COLO668 (cell line): ENCODE measurements at regions not wholly inside any gene's neighbourhood (a gene's known extent, or its start where the extent isn't known, plus 50 kb on each side); places are given as distances from the start of the nearest gene placed in this dataset.
"Not testable (repeated sequence)": the region's sequence is repeated elsewhere in the genome, so short reads cannot be mapped to it uniquely, and the experiment has no call there.

Experiments used
- DNase-seq: peaks from one replicate; lab custom pipeline; 2025; ENCODE audit not compliant: unreplicated experiment; lab: John Stamatoyannopoulos, UW

GRCh38 chr3:87435926-87436620 is 159.7 kb upstream of the POU1F1 start:
- no peak for DNase-seq

- DNase-seq, result not testable (repeated sequence)
Observed at GRCh38 chr3:87433445-87433844, 157.1 kb upstream of the POU1F1 start.

DNA sequence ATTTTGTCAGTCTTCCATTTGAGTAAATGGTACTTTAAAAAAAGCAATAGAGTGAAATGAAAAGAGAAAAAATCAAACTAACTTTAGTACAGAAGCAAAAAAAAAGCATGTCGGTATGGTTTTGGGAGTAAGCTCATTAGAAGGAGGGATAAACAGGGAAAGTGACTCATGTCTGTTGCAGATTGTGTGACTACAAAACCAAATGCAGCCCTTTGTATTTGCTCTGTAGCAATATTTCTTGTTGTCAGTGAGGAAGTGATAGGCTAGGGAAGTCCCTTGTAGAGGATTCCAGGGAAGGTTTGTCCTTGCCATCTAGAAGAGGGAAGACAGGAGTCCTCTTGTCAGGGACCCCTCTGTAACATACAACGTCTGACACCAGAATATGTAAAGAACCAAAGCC is 150.5 kb upstream of the POU1F1 start:
- no peak for DNase-seq

GRCh38 chr3:87425056-87425455 is 148.7 kb upstream of the POU1F1 start:
- DNase-seq, result no peak

DNA sequence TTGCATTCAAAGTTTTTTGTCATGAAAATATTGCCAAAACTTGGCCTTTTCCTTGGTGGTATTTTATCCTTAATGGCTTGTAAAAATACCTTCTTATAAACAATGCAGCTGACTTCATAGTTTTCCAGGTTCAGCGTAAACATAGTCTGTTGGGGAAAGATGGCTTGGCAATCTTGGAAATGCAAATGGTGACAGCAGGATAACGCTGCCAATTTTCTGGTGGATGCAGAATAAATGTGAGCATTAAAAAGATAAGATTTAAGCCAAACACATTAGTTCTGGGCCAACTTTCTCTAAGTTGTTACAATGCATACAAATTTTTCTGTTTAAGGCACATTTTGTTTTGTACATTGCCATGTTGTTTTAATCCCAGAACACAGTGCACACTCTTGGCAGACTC is 147.0 kb upstream of the POU1F1 start:
- no peak for DNase-seq

GRCh38 chr3:87422333-87422732 is 145.9 kb upstream of the POU1F1 start:
- DNase-seq, result no peak

- DNase-seq, result no peak
Observed at GRCh38 chr3:87420171-87420570, 143.8 kb upstream of the POU1F1 start.

- no peak for DNase-seq
Observed at GRCh38 chr3:87414271-87414670, 137.9 kb upstream of the POU1F1 start.

GRCh38 chr3:87413814-87414213 is 137.4 kb upstream of the POU1F1 start:
- no peak for DNase-seq

- no peak for DNase-seq
Observed at GRCh38 chr3:87410110-87410509, 133.7 kb upstream of the POU1F1 start.

DNA sequence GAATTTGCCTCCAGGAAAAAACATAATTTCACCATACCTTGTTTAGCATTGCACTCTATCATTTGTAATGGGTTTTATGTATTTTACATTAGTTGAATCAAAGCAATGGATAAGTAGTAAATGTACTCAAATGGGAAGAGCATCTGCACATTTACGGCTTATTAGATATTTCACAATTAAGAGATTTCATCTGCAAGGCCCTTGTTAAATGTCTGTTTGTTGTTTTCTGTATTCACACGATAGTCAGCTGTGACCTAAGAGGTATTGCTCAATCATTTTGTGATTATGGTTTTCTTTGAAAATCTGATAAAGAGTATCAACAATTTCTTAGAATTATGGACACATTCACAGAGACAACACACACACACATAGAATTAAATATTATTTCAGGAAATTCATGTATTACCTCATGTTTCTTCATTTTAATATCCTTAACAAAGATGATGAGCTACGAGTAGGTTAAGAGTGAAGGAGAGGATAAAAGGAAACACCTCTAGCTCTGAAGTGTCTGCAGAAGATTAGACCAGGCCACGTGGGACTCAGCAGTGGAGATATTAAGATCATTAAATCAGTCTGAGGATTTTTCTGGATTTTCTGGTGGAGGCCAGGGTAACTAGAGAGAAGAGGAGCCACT is 121.9 kb upstream of the POU1F1 start:
- no peak for DNase-seq

DNA sequence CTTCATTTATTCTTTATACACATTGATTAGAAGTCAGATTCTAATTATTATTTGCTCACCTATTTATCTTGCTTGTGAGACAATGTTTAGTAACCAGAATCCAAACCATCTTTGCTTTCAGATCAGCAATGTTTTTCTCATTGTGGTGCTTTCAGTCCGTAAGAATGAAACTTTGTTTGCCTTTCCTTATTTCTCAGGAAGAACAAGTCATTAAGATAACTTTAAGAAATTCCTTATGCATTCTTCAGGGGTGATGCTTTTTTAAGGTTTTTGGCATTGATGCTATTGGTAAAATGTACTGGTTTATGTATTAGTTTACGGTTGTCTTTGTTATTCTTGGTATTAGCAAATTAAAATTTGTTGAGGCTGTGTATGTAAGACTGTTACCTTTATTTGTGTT is 120.8 kb upstream of the POU1F1 start:
- no peak for DNase-seq

- peak; percentile 2 for DNase-seq
Observed at GRCh38 chr3:87390821-87391220, 114.4 kb upstream of the POU1F1 start.

- no peak for DNase-seq
Observed at GRCh38 chr3:87390353-87390752, 114.0 kb upstream of the POU1F1 start.

DNA sequence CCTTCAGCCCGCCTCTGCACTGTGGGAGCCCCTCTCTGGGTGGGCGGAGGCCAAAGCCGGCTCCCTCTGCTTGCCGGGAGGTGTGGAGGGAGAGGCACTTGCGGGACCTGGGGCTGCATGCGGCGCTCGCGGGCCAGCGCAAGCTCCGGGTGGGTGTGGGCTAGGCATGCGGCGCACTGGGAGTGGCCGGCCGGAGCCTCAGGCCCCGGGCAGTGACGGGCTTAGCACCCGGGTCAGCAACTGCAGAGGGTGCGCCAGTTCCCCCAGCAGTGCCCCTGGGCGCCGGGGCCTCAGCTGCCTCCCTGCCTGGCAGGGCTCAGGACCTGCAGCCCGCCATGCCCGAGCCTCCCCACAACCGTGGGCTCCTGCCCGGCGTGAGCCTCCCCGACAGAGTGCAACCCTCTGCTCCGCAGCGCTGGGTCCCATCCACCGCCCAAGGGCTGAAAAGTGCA is 98.9 kb upstream of the POU1F1 start:
- DNase-seq, result no peak

- DNase-seq, result no peak
Observed at GRCh38 chr3:87370007-87370406, 93.6 kb upstream of the POU1F1 start.

- no peak for DNase-seq
Observed at GRCh38 chr3:87367736-87368135, 91.4 kb upstream of the POU1F1 start.

- no peak for DNase-seq
Observed at GRCh38 chr3:87363721-87364120, 87.3 kb upstream of the POU1F1 start.

GRCh38 chr3:87361956-87362355 is 85.6 kb upstream of the POU1F1 start:
- DNase-seq, result no peak

DNA sequence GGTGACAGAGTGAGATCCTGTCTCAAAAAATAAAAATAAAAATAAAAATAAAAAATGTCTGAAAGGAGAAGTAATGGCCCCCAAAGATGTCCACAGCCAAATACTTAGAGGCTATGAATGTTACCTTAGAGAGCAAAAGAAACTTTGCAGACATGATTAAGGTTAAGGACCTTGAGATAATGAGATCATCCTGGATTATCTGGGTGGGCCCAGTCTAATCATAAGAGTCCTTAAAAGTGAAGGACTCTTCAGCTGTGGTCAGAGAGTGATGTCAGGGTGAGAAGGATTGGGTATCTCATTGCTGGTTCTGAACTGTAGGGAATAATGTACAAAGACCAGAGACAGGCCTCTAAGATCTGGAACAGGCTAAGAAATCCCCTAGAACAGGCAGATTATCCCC is 84.9 kb upstream of the POU1F1 start:
- no peak for DNase-seq

GRCh38 chr3:87359826-87360225 is 83.4 kb upstream of the POU1F1 start:
- peak; percentile 6 for DNase-seq

GRCh38 chr3:87359025-87359424 is 82.6 kb upstream of the POU1F1 start:
- no peak for DNase-seq

GRCh38 chr3:87358066-87358465 is 81.7 kb upstream of the POU1F1 start:
- no peak for DNase-seq
